H9 (cell line): ENCODE measurements at regions not wholly inside any gene's neighbourhood (a gene's known extent, or its start where the extent isn't known, plus 50 kb on each side); places are given as distances from the start of the nearest gene placed in this dataset.

ENCODE experiments used
- DNase-seq: peaks from one replicate; pipeline ENCODE4 v3.0.0-alpha.2; 2017
- H2AFZ ChIP-seq: one replicate; pipeline ENCODE4 v1.6.1; 2013; ENCODE audit warnings: mild to moderate bottlenecking, low read length, control low read depth, moderate library complexity
- H2AK5ac ChIP-seq: 2 replicates; pipeline ENCODE4 v1.6.1; 2013; ENCODE audit warnings: low read length, control low read depth, mixed read lengths; ENCODE audit not compliant: insufficient read length
- H2BK120ac ChIP-seq: one replicate; pipeline ENCODE4 v1.6.1; 2013; ENCODE audit warnings: low read depth, mild to moderate bottlenecking, low read length, control low read depth, inconsistent platforms; ENCODE audit not compliant: poor library complexity, severe bottlenecking
- H2BK12ac ChIP-seq: 2 replicates; pipeline ENCODE4 v1.6.1; 2013; ENCODE audit warnings: low read length, control low read depth, mixed read lengths, low read depth; ENCODE audit not compliant: insufficient read length
- H2BK15ac ChIP-seq: 2 replicates; pipeline ENCODE4 v1.6.1; 2013; ENCODE audit warnings: low read depth, low read length, control low read depth
- H2BK20ac ChIP-seq: one replicate; pipeline ENCODE4 v1.6.1; 2013; ENCODE audit warnings: low read depth, mild to moderate bottlenecking, low read length, control low read depth, inconsistent platforms; ENCODE audit not compliant: poor library complexity, severe bottlenecking
- H2BK5ac ChIP-seq: 2 replicates; pipeline ENCODE4 v1.6.1; 2013; ENCODE audit warnings: low read length, control low read depth, mixed read lengths; ENCODE audit not compliant: insufficient read length
- H3K14ac ChIP-seq: 2 replicates; pipeline ENCODE4 v1.6.1; 2013; ENCODE audit warnings: low read length, control low read depth; ENCODE audit not compliant: insufficient read depth
- H3K18ac ChIP-seq: 2 replicates; pipeline ENCODE4 v1.6.1; 2013; ENCODE audit warnings: low read depth, mild to moderate bottlenecking, mixed read lengths, low read length, control low read depth; ENCODE audit not compliant: insufficient read length
- H3K23ac ChIP-seq: 2 replicates; pipeline ENCODE4 v1.6.1; 2013; ENCODE audit warnings: low read length, control low read depth, mixed read lengths, low read depth; ENCODE audit not compliant: insufficient read length
- H3K23me2 ChIP-seq: 2 replicates; pipeline ENCODE4 v1.6.1; 2013; ENCODE audit warnings: low read depth, mild to moderate bottlenecking, mixed read lengths, low read length, control low read depth; ENCODE audit not compliant: insufficient read length, poor library complexity, severe bottlenecking
- H3K27ac ChIP-seq: 2 replicates; pipeline ENCODE4 v1.5.1; 2013; ENCODE audit warnings: low read length, control low read depth, mixed read lengths, low read depth; ENCODE audit not compliant: insufficient read length
- H3K27me3 ChIP-seq: 2 replicates; pipeline ENCODE4 v1.6.1; 2013; ENCODE audit warnings: low read length, control low read depth, inconsistent platforms; ENCODE audit not compliant: insufficient read depth
- H3K4ac ChIP-seq: 2 replicates; pipeline ENCODE4 v1.6.1; 2013; ENCODE audit warnings: low read depth, mild to moderate bottlenecking, control low read depth, inconsistent platforms, low read length, moderate library complexity
- H3K4me1 ChIP-seq: 2 replicates; pipeline ENCODE4 v1.6.1; 2013; ENCODE audit warnings: low read length, control low read depth, inconsistent platforms; ENCODE audit not compliant: insufficient read depth
- H3K4me2 ChIP-seq: 2 replicates; pipeline ENCODE4 v1.6.1; 2013; ENCODE audit warnings: low read length, control low read depth, mixed read lengths; ENCODE audit not compliant: insufficient read length, insufficient read depth
- H3K56ac ChIP-seq: 2 replicates; pipeline ENCODE4 v1.6.1; 2013; ENCODE audit warnings: low read depth, mild to moderate bottlenecking, mixed read lengths, low read length, control low read depth; ENCODE audit not compliant: insufficient read length
- H3K79me1 ChIP-seq: 2 replicates; pipeline ENCODE4 v1.6.1; 2013; ENCODE audit warnings: low read depth, mild to moderate bottlenecking, moderate library complexity, low read length, control low read depth, inconsistent platforms; ENCODE audit not compliant: insufficient read depth, poor library complexity, severe bottlenecking
- H3K79me2 ChIP-seq: 2 replicates; pipeline ENCODE4 v1.6.1; 2013; ENCODE audit warnings: low read length, control low read depth, inconsistent platforms; ENCODE audit not compliant: insufficient read depth
- H3K9ac ChIP-seq: 2 replicates; pipeline ENCODE4 v1.6.1; 2013; ENCODE audit warnings: low read length, control low read depth, mixed read lengths; ENCODE audit not compliant: insufficient read length; ENCODE audit errors: extremely low read depth
- H3K9me3 ChIP-seq: one replicate; pipeline ENCODE4 v1.6.1; 2013; ENCODE audit warnings: low read depth, low read length, inconsistent platforms; ENCODE audit not compliant: control insufficient read depth
- H3T11ph ChIP-seq: one replicate; pipeline ENCODE4 v1.6.1; 2013; ENCODE audit warnings: mild to moderate bottlenecking, low read length, control low read depth, inconsistent platforms
- H4K20me1 ChIP-seq: one replicate; pipeline ENCODE4 v1.6.1; 2013; ENCODE audit not compliant: control insufficient read depth, insufficient read length, insufficient read depth
- H4K5ac ChIP-seq: 2 replicates; pipeline ENCODE4 v1.6.1; 2013; ENCODE audit warnings: low read depth, mild to moderate bottlenecking, mixed read lengths, low read length, control low read depth; ENCODE audit not compliant: insufficient read length
- H4K8ac ChIP-seq: replicated peaks from 2 replicates; pipeline ENCODE4 v1.6.1; 2013; ENCODE audit warnings: low read length, control low read depth, mixed read lengths, low read depth; ENCODE audit not compliant: insufficient read length
- H4K91ac ChIP-seq: 2 replicates; pipeline ENCODE4 v1.6.1; 2013; ENCODE audit warnings: low read depth, mild to moderate bottlenecking, moderate library complexity, mixed read lengths, low read length, control low read depth; ENCODE audit not compliant: insufficient read length
- H3K27ac Mint-ChIP-seq, 3 experiments: 2 replicates in 2 of 3; 3 replicates in 1 of 3; pipeline ENCODE4 v1.8.0; 2020 to 2021; ENCODE audit warnings: mixed read lengths in 3 of 3, mild to moderate bottlenecking in 1 of 3, moderate library complexity in 1 of 3
- H3K27me3 Mint-ChIP-seq: 2 replicates; pipeline ENCODE4 v1.8.0; 2021; ENCODE audit warnings: low read depth, mild to moderate bottlenecking, moderate library complexity, mixed read lengths
- H3K36me3 Mint-ChIP-seq, 3 experiments: 2 replicates in 2 of 3; 3 replicates in 1 of 3; pipeline ENCODE4 v1.8.0; 2020 to 2021; ENCODE audit warnings: low read depth in 3 of 3, mixed read lengths in 3 of 3; ENCODE audit not compliant: insufficient read depth in 1 of 3
- H3K4me1 Mint-ChIP-seq, 2 experiments: 2 replicates each; pipeline ENCODE4 v1.8.0; 2020; ENCODE audit warnings: mixed read lengths in 2 of 2
- H3K4me3 Mint-ChIP-seq, 2 experiments: 2 replicates in 1 of 2; 3 replicates in 1 of 2; pipeline ENCODE4 v1.8.0; 2020 to 2021; ENCODE audit warnings: mild to moderate bottlenecking in 2 of 2, mixed read lengths in 2 of 2, moderate library complexity in 1 of 2
- H3K9me3 Mint-ChIP-seq, 2 experiments: 2 replicates in 1 of 2; 3 replicates in 1 of 2; pipeline ENCODE4 v1.8.0; 2020; ENCODE audit warnings: mild to moderate bottlenecking in 2 of 2, mixed read lengths in 2 of 2, moderate library complexity in 1 of 2
- WGBS: extraction: QIAGEN DNeasy Blood & Tissue Kit; methylation state at CpG from one replicate; pipeline ENCODE4 v1.1.7; 2013; ENCODE audit warnings: missing lambda C conversion rate, low lambda C conversion rate, mixed read lengths; ENCODE audit not compliant: insufficient read length; ENCODE audit errors: extremely low coverage; 5-methylcytosine and 5-hydroxymethylcytosine counted together
- TF ChIP-seq, protein P1 (sequence below): fragments of 200-600 bp; sonication (generic); conservative IDR thresholded peaks from 3 replicates; pipeline ENCODE4 v1.8.0; 2021; ENCODE audit warnings: antibody characterized with exemption, mild to moderate bottlenecking

GRCh38 chr5:169521366-169521983 is 62.1 kb upstream of the SPDL1 start:
- WGBS, result no CpG with 5 or more reads among the region's 7 CpGs
- no peaks in the 10 kb centered on the region; a peak in 1 of 7 replicates for H3K36me3 Mint-ChIP-seq

More at GRCh38 chr5:169521366-169521983, 62.1 kb upstream of the SPDL1 start:
- Histone ChIP-seq H2AK5ac (no peak overlapping the region), H2BK5ac (no peak overlapping the region), H3K18ac (no peak overlapping the region), H3K79me1 (no peaks in the 10 kb centered on the region), H3K79me2 (no peaks in the 10 kb centered on the region), H2AFZ (no peak overlapping the region), H3K14ac (no peak overlapping the region), H3K9me3 (no peaks in the 10 kb centered on the region), H3K23ac (no peak overlapping the region), H2BK120ac (no peak overlapping the region), H3K27ac (no peak overlapping the region), H2BK20ac (no peak overlapping the region), H4K91ac (no peak overlapping the region), H3K4me2 (no peak overlapping the region), H2BK12ac (no peak overlapping the region), H4K8ac (no peak overlapping the region), H3K4ac (no peak overlapping the region), H3K27me3 (no peaks in the 10 kb centered on the region), H3K9ac (no peak overlapping the region), H4K20me1 (no peaks in the 10 kb centered on the region), H3T11ph (no peak overlapping the region), H3K23me2 (no peaks in the 10 kb centered on the region), H2BK15ac (no peak overlapping the region), H3K56ac (no peak overlapping the region), H4K5ac (no peak overlapping the region), H3K4me1 (no peaks in the 10 kb centered on the region)
- DNase-seq, result no peak
- Mint-ChIP-seq H3K4me3 (no peak overlapping the region; a peak in 1 of 5 replicates), H3K4me1 (no peaks in the 10 kb centered on the region), H3K9me3 (peaks cover 13 to 17% of the 10 kb centered on the region in 2 experiments; a peak in 4 of 5 replicates), H3K27ac (peak overlapping the region in 1 of 3 experiments; percentile 25; a peak in 1 of 7 replicates), H3K27me3 (peaks cover 2% of the 10 kb centered on the region; the same call in 1 of the 2 replicates)
- TF ChIP-seq, protein P1, sequence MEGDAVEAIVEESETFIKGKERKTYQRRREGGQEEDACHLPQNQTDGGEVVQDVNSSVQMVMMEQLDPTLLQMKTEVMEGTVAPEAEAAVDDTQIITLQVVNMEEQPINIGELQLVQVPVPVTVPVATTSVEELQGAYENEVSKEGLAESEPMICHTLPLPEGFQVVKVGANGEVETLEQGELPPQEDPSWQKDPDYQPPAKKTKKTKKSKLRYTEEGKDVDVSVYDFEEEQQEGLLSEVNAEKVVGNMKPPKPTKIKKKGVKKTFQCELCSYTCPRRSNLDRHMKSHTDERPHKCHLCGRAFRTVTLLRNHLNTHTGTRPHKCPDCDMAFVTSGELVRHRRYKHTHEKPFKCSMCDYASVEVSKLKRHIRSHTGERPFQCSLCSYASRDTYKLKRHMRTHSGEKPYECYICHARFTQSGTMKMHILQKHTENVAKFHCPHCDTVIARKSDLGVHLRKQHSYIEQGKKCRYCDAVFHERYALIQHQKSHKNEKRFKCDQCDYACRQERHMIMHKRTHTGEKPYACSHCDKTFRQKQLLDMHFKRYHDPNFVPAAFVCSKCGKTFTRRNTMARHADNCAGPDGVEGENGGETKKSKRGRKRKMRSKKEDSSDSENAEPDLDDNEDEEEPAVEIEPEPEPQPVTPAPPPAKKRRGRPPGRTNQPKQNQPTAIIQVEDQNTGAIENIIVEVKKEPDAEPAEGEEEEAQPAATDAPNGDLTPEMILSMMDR, result no peak
